ENCODE measurements at regions not wholly inside any gene's neighbourhood (a gene's known extent, or its start where the extent isn't known, plus 50 kb on each side); places are given as distances from the start of the nearest gene placed in this dataset.

DNA sequence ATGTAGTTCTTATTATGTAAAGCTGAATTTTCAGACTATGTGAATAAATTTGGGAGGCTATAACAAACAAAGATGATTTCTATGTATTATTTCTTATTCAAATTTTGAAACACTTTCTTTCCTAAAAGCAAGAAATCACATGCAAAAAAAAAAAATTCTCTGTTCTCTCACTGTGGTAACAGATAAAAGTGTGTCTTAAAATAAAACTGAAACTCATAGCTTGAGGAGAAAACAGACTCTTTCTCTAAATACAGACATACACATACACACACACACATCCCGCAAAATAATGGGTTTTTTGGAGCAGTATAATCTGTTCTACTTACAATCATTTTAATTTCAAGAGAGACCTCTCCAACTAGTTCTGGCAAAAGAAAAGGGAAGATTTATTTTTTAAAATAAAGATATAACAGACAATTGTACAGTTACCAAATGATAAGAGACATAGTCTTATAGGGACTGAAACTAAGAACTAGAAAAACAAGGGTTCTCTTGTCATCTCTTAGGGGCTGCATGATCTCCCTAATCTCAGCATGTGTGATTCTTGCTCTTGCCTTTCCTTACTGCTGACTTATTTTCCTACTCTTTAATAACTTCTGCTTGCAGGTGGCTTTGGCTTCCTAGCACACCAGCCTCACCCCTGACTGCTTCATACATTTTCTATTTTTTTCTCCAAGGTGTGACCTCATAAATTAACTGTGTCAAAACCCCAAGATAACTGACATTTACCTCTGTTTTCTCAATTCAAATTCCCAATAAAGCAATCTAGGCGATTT lies 483.5 kb upstream of the POT1 start:
- in situ Hi-C loops (cut with HindIII; ENCODE audit: low sequenced_read_pairs), result no loop called here

DNA sequence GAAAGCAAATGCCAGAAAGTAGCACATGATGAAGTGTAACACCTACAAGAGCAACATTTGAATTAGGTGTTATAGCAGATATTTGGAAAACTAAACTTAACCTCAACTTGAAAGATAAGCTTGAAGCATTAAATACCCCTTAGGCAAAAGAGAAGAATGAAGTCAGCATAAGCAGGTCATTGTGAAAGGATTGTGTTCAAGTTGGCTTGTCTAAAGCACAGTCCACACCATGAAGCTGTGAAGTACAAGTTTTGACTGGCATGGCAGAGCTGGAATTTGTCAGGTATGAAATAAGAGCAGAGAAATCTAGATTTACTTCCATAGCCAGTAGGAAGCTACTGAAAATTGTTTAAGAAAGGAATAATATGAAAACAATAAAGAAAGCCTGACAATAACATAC lies 480.3 kb upstream of the POT1 start:
- in situ Hi-C loops (cut with HindIII; ENCODE audit: low sequenced_read_pairs), result no loop called here

DNA sequence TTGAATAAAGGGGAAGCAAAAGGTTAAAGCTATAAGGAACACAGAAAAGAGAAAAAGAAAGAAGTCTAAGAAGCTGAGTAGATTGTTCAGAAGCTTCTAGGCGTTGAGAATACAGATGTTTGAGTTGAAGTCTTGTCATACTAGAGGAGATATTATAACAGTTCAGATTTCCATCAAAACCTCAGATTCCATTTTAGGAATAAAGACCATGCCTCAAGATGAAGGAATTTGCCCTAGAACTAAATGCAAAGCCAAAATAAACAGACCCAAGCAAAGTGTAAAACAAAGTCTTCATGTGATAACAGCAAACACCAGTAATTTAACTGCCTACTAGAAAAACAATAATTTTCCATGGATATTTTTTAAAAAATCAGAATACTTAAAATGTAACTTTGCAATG lies 476.5 kb upstream of the POT1 start:
- in situ Hi-C loops (cut with HindIII; ENCODE audit: low sequenced_read_pairs), result no loop called here

DNA sequence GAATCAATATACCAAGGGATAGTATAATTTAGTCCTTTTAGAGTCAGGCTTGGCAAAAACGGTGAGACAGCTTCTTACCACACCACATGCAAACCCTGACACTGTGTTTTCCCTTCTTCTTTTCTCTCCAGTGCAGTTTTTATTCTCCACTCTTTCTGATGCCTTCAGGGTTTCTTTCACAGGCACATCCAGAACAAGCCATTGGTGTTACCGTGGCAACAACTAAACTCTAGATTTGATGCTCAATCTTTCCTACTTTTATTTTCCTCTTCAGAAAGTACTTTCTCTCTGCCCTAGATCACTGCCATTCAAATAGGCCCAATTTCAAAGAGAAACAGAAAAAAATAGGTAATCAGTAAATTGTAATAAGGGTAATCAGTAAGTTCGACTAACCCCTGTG lies 469.8 kb upstream of the POT1 start:
- in situ Hi-C loops (cut with HindIII; ENCODE audit: low sequenced_read_pairs), result no loop called here

DNA sequence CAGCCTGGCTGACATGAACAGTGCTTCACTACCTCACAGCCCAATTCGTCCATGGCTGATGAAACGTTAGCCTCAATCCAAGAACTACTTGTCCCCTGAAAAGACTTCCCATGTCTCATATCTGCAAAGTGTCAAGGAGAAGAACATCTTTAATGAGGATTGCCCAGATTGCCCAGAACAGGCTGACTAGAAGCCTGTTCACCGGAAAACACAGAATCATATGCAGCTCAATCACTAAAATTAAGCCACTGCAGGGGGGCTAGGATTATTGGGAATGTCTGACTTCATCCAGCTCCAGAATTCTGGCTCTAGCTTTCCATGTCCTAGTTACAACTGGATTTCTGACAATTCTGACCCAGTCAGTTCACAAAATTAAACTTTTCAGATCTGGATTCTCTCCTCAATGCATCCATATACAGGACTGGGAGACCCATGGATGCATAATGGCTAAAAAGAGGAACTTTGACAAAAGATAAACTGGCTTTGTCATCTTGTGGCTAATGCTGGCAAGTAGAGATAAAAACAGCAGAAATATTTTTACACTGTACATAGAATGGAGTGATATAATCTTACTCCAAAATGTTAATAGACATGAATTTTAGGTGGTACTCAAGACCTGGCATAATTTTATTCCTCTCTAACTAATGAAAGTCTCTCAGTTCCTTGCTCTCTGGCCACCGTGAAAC lies 467.0 kb upstream of the POT1 start:
- in situ Hi-C loops (cut with HindIII; ENCODE audit: low sequenced_read_pairs), result no loop called here

DNA sequence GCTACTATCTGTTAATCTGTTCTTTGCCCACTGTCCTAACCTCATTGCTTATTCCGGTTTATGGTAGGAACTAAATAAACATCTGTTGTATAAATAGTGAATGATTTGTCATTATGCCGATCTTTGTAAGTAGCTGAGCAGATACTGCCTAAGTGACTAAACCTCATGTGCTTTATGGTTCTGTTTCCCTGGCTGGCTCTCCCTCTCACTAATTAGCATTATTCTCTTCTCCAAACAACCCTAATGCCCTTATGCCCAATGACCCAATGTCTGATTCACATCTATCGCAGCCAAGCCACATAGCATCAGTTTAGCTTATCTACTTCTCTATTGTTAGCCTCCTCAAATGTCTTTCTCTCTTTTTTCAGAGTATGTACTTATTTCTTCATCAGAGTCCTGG lies 462.3 kb upstream of the POT1 start:
- in situ Hi-C loops (cut with HindIII; ENCODE audit: low sequenced_read_pairs), result no loop called here

DNA sequence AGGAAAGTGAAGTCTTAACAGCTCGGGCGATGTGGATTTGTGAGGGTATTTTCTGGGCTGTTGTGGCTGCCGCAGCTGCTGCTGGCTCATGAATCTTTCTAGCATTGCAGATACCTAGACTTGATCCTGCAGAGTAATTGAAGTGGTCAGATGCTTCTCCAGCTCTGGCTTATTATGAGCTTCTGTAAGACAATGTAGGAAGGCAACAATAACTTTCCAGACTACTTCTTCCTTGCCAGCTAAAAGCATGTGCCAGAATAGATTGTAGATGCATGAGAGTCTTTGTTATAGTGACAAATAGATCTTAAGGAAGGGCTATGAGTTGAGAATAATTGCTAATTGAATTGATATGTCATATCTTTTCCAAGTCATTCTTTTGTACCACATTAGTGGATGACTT lies 461.4 kb upstream of the POT1 start:
- in situ Hi-C loops (cut with HindIII; ENCODE audit: low sequenced_read_pairs), result no loop called here

DNA sequence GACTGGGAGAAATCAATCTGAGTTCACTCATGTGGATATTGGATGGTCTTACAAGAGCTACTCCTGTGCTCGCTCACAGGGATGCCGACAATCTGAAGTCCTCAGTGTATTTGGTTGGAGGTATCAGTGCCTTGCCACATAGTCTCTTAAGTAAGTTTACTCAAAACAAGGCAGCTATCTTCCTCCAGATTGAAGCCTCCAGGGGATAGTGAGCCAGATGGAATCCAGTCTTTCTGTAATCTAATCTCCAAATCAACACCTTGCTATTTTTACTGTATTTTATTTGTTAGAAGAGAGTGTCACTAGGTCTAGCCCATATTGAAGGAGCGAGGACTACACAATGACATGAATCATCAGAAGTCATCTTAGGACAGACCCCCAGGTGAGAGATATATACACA lies 456.6 kb upstream of the POT1 start:
- in situ Hi-C loops (cut with HindIII; ENCODE audit: low sequenced_read_pairs), result no loop called here

DNA sequence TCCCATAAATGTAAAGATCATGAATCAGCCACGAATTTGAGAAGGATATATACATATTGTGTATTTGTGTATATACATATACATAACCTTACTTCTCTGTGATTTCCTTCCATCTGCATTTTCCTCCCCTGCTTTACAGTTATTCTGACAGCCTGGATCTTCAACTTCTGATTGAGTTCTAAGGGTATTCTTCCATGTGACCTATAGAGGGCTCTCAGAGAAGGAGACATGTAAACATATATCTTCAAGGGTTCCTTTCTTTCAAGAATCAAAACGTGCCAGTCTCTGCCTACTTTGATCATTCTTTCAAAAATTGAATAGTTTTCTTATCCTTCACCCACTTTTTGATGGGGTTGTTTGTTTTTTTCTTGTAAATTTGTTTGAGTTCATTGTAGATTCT lies 453.7 kb upstream of the POT1 start:
- in situ Hi-C loops (cut with HindIII; ENCODE audit: low sequenced_read_pairs), result no loop called here

DNA sequence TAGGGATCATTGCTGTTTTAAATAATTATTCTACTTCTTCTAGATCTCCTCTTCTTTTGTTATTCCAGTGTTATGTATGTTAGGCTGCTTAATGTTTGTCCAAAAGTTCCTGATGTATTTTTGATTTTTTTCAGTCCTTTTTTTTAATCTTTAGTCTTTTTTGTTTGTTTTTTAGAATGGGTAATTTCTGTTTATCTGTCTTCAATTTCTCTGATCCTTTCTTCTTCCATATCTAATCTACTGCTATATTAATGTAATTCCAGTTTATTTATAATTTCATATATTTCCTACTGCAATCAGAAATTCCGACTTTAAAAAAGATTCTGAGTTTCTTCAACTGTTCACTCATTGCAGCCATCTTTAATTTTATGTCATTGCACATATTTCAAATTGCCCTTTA lies 452.8 kb upstream of the POT1 start:
- in situ Hi-C loops (cut with HindIII; ENCODE audit: low sequenced_read_pairs), result no loop called here

DNA sequence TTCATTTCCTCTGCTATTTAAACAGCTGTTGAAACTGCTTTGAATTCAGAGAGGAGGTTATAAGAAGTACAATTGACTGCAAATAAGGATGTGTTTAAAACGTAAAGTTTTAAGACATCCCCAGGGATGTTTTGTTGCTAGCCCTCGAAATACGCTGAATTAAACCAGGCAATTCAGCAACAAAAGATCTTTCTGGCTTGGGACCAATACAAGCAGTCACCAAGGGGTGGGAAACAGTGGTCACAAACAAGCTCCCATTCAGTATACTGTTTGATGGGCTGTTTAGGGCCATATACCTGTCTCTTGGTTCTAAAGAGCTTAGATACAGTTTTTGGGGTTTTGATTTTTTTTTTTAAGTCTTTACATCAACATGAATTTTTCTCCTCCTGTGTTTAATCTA lies 446.3 kb upstream of the POT1 start:
- in situ Hi-C loops (cut with HindIII; ENCODE audit: low sequenced_read_pairs), result no loop called here

DNA sequence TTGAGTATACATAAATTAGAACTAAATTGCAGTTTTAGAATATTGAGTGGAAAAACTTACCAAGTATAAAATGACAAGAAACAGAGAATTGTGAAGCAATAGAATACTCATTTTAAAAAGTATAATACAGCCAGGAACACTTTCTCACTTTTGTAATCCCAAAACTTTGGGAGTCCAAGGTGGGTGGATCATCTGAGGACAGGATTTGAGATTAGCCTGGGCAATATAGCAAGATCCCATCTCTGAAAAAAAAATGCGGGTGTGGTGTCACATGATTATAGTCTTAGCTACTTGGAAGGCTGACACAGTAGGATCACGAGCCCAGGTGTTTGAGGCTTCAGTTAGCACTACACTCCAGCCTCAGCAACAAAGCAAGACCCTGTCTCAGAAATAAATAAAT lies 440.9 kb upstream of the POT1 start:
- in situ Hi-C loops (cut with HindIII; ENCODE audit: low sequenced_read_pairs), result no loop called here

DNA sequence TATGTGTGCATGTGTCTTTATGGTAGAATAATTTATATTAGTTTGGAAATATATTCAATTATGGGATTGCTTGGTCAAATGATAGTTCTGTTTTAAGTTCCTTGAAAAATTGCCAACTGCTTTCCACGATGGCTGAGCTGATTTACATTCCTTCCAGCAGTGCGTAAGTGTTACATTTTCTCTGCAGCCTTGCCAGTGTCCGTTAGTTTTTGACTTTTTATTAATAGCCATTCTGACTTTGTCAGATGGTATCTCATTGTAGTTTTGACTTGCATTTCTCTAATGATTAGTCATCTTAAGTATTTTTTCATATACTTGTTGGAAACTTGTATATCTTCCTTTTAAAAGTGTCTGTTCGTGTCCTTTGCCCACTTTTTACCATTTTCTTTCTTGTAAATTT lies 434.2 kb upstream of the POT1 start:
- in situ Hi-C loops (cut with HindIII; ENCODE audit: low sequenced_read_pairs), result no loop called here

DNA sequence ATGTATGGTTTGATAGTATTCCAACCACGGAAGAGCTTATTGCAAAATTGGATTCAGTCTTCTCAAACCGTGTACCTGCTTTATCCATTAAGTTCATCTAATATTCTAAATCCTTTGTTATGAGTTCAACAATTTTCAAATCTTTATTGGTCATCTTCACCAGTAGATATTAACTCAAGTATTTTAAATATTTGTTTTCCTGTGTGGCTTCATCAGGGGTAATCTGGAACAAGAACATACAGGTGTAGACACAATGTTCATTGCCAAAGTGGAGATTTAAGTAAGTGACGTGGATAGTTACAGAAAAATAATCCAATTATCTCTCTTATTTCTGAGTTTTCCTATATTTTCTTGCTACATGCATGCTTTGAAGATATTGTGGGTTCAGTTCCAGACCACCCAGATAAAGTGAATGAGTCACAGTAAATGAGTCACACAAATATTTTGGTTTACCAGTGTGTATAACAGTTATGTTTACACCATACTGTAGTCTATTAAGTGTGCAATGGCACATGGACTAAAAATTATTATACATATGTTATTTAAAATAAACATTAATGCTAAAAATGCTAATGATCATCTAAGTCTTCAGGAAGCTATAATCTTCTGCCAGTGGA lies 429.0 kb upstream of the POT1 start:
- in situ Hi-C loops (cut with HindIII; ENCODE audit: low sequenced_read_pairs), result no loop called here

DNA sequence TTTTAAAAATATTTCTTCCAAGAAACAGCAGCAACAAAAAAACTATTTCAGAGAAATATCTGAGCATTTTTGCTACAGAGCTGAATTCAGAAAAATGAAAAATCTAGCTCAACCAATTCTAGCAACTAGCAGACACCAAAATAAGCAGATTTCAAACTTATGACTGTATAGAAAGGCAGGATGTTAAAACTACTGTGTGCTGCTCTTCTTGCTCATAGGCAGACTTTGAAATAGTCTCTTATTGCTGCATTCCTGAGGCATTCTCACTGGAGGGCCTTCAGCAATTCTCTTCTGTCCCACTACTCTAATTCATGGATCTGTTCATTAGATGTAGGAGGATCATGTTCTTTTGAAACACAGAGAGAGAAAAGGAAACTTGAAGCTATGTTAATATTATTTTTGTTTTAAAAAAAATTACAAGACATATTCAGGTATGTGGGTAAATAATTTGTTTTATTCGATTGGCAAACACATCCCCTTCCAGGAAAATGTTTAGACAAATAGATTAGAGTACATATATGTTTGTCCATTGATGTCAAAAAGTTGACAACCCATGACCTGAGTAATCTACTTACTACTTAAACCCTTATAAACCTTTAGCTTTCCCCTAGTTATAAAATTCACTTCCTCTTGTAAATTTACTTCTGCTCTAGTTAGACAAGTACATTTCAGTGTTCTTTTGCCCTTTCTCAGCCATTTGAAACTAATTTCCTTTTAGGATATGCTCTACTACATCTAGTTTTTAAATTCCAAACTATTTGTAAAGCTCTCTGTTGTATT lies 428.2 kb upstream of the POT1 start:
- in situ Hi-C loops (cut with HindIII; ENCODE audit: low sequenced_read_pairs), result no loop called here

DNA sequence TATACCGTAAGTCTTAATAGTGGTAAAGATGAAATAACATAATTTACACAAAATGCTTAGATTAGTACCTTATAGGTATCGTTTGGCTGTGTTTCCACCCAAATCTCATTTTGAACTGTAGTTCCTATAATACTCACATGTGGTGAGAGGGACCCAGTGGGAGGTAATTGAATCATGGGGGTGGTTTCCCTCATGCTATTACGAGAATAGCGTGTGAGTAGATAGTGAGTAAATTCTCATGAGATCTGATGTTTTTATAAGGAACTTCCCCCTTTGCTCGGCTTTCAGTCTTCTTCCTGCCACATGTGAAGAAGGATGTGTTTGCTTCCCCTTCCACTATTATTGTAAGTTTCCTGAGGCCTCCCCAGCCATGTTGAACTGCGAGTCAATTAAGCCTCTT lies 426.3 kb upstream of the POT1 start:
- in situ Hi-C loops (cut with HindIII; ENCODE audit: low sequenced_read_pairs), result no loop called here

DNA sequence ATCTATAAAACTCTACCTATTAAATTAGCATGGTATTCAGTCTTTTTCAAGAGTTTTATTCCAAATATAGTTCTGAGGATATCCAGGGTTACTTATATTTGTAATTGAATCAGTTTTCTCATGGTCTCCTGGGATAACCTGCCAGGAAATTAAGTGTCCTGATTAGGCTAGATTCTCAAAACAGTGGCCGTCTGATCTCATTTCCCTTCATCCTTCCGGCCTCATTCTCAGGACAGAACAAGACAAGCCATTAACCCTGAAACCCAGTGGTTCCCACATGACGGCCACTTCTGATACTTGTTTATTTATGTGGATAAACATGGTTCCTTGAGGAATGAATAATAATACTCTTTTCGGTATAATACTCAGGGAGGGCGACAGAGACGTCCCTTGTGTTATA lies 417.6 kb upstream of the POT1 start:
- in situ Hi-C loops (cut with HindIII; ENCODE audit: low sequenced_read_pairs), result no loop called here

DNA sequence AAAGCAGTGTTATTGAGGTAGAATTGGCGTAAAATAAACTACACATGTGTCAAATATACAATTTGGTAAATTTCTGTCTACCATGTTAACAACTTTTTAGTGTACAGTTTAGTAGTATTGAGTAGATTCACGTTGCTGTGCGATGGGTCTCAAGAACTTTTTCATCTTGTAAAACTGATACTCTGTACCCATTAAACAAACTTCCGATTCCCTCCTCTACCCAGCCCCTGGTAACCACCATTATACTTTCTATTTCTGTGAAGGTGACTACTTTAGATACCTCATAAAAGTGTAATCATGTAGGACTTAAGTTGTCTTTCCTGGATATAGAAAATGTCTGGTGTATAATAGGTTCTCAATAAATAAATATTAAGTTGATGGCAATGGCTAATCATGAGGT lies 408.5 kb upstream of the POT1 start:
- in situ Hi-C loops (cut with HindIII; ENCODE audit: low sequenced_read_pairs), result no loop called here

DNA sequence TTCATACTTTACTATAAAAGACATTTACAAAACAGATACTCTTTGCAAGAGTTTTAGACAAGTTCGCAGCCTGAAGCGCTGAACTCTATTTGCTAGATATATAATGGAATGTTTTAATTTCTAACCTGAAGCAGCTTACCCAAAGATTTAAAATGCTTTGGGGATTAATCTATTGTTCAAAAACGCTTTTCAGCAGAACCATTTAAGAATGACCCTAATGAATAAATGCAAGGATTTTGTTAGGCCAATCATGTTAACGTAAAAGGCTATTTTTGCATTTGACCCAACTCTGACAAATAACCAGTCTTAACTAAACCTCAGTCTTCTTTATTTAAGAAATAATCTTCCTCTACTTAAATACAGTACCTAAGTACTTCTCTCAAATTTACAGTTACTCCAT lies 406.7 kb upstream of the POT1 start:
- in situ Hi-C loops (cut with HindIII; ENCODE audit: low sequenced_read_pairs), result no loop called here

DNA sequence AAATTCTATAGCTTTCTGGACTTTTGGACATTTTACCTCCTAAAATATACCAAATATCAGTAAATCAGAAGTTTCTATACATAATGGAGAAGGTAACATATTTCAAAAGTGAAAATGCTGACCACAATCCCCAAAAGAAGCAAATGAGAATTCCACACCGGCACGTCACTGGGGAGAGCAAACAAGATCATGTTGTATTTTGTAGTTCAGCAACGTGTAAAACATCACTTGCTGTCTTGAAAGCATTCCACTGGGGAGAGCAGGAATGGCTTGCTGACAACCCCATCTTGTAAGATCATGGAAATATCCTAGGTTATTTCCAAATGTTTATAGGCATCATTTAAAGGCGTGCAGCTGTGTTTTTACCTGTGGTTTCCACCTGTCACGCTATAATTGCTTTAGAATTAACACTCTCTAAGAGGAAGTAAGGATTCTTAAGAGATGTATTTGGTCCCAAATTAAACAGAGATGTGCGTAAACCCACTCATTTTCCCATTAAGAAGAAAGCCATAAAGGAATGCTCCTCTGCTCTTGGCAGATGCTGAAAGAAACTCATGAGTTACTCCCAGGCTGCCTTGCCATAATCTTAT lies 397.1 kb upstream of the POT1 start:
- in situ Hi-C loops (cut with HindIII; ENCODE audit: low sequenced_read_pairs), result no loop called here

DNA sequence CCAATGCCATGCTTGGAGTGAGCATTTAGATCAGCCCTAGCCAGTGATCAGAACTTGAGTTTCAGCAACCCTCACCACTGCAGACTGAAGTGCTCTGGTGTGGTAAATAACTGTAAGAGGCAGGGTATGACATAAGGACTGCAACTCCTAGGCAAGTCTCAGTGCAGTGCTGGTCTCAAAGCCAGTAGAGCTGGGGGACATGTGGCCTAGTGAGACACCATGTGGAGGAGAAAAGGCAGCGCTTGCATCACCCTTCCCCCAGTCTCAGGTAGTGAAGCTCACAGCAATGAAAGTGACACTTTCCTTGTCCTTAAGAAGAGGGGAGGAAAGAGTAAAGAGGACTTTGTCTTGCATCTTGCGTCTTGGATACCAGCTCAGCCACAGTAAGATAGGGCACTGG lies 386.8 kb upstream of the POT1 start:
- in situ Hi-C loops (cut with HindIII; ENCODE audit: low sequenced_read_pairs), result no loop called here
